ENCODE measurements at regions not wholly inside any gene's neighbourhood (a gene's known extent, or its start where the extent isn't known, plus 50 kb on each side); places are given as distances from the start of the nearest gene placed in this dataset.

DNA sequence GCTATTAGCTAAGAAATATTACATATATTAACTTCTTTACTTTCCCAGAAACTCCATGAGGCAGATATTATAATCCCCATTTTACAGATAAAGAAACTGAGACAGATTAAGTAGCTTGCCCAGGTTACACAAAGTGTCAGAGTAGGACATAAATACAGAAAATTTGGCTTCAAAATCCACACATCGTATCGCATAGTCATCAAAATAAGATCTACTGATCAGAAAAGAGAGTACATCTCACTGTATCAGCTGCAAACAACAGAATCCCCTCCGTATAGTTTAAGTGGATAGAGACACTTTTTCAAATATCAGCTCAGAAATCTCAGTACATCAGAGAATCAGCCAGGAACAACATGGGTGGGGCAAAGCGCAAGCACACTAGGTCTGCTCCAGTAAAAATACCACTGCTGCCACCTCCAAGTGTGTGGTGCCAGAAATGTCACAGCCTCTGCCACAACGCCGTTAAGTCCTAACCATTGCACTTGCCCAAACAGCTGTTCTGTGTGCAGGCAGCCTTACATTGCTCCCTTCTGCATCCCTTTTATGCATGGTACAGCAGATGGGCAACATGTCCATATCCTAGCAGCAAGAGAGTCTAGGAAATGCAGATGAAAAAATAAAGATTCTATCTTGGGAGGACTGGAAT, 204.8 kb downstream of the KLF12 start:
- no peak overlapping the region for H3K27ac ChIP-seq
- TF ChIP-seq CTCF (conservative IDR thresholded peaks at IDR 0.05): no peak

- H3K27ac ChIP-seq: no peak overlapping the region
- no peak for TF ChIP-seq CTCF (conservative IDR thresholded peaks at IDR 0.05)
Measured at GRCh38 chr13:73924607-73925006, 209.6 kb downstream of the KLF12 start.

GRCh38 chr13:73922493-73923393, 211.5 kb downstream of the KLF12 start:
- no peak overlapping the region for H3K27ac ChIP-seq
- no peak for TF ChIP-seq CTCF (conservative IDR thresholded peaks at IDR 0.05)

DNA sequence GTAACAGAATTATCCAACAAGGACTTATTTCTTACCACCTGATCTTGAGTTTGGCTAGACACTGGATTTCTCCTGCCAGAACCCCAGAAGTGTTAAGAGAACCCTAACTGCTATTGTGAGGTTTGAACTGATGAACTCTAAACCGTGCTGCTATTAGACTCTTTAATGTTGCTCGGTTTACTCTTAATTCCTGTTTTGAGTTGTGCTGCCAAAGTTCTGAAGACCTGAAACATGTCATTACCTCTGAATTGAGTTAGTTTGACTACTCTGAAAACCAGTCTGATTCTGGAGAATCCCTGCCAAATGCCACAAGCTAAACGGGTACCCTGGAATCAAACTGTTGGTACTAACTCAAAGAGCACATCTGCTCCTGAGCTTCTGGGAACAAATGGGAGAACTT, 215.5 kb downstream of the KLF12 start:
- no peak for TF ChIP-seq CTCF (conservative IDR thresholded peaks at IDR 0.05)

DNA sequence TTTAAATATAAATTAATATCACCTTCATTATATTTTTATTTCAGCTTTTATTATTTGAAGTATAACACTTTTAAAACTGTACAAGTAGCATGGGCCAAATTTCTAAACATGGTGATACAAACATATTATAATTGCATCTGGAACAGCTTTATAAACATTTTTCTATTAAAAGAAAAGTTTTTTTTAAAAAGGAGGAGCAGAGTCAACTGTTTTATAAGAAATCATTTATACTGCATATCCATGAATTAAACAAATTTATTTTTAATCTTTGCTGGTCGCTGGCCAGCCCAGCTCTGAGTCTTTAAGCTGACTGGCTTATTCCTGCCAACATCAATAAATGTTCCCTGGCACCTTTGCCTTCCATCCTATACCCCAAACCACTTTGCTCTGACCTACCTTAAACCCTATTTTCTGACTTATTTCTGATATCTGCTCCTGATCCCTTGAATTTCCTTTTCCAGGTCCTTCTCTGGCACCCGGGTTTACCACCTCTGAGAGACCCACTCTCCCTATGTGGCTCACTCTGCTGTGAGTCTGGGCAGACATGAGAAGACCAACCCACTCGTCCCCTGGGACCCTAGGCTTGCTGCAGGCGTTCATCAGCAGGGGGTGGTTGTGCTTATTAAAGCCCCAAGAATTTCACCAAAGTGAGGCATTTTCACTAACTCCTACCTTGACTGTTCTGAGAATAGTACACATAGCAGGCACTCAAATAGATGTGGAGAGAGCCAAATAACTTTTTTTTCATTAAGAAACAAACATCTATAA, 220.3 kb downstream of the KLF12 start:
- H3K27ac ChIP-seq: no peak overlapping the region
- TF ChIP-seq CTCF (conservative IDR thresholded peaks at IDR 0.05): no peak

More for the DNA sequence above, 215.5 kb downstream of the KLF12 start:
- no peak overlapping the region for H3K27ac ChIP-seq

- no peak overlapping the region for H3K27ac ChIP-seq
- no peak for TF ChIP-seq CTCF (conservative IDR thresholded peaks at IDR 0.05)
Measured at GRCh38 chr13:73913079-73913740, 221.0 kb downstream of the KLF12 start.
